Calu3 (cell line): ENCODE measurements at regions not wholly inside any gene's neighbourhood (a gene's known extent, or its start where the extent isn't known, plus 50 kb on each side); places are given as distances from the start of the nearest gene placed in this dataset.

Experiments
- BruUV-seq: library from RNA; stranded (reverse); fragments of 400-500 nt; replicated peaks from 2 replicates; lab custom pipeline; 2021; lab: Mats Ljungman, UMichigan
- CTCF ChIA-PET: fragments of 300-600 bp; sonication (Branson Sonifier 250); formaldehyde crosslinking; loops from one replicate; lab custom pipeline; 2022; ENCODE audit warnings: antibody characterized with exemption; lab: Charles Lee
- DNase-seq: peaks from one replicate; pipeline ENCODE4 v3.0.0; 2022
- H3K27ac Mint-ChIP-seq: one replicate; pipeline ENCODE4 v1.8.0; 2022; ENCODE audit warnings: mixed read lengths; ENCODE audit not compliant: unreplicated experiment
- H3K27me3 Mint-ChIP-seq: one replicate; pipeline ENCODE4 v1.8.0; 2022; ENCODE audit warnings: mixed read lengths; ENCODE audit not compliant: unreplicated experiment
- H3K36me3 Mint-ChIP-seq: one replicate; pipeline ENCODE4 v1.8.0; 2022; ENCODE audit warnings: mild to moderate bottlenecking, moderate library complexity, mixed read lengths; ENCODE audit not compliant: insufficient read depth, unreplicated experiment
- H3K4me1 Mint-ChIP-seq: one replicate; pipeline ENCODE4 v1.8.0; 2022; ENCODE audit warnings: mild to moderate bottlenecking, low read depth, mixed read lengths; ENCODE audit not compliant: unreplicated experiment
- H3K4me3 Mint-ChIP-seq: one replicate; pipeline ENCODE4 v1.8.0; 2022; ENCODE audit warnings: mild to moderate bottlenecking, low read depth, moderate library complexity, mixed read lengths; ENCODE audit not compliant: unreplicated experiment
- H3K9me3 Mint-ChIP-seq: one replicate; pipeline ENCODE4 v1.8.0; 2022; ENCODE audit warnings: low read depth, mixed read lengths; ENCODE audit not compliant: unreplicated experiment
- CTCF ChIP-seq: fragments of 200-600 bp; IDR thresholded peaks from one replicate; pipeline ENCODE4 v1.8.0; 2022; ENCODE audit warnings: antibody characterized with exemption; ENCODE audit not compliant: unreplicated experiment
- intact Hi-C: fragments of 100-400 bp; cut with micrococcal nuclease; formaldehyde crosslinking; loops from one replicate; pipeline ENCODE4 v1.10.0; 2022; ENCODE audit not compliant: unreplicated experiment

- DNase-seq: no peak
- Mint-ChIP-seq H3K27ac (peak overlapping the region; percentile 23), H3K36me3 (peaks cover 2% of the 10 kb centered on the region), H3K27me3 (no peaks in the 10 kb centered on the region), H3K4me1 (peaks cover 17% of the 10 kb centered on the region), H3K9me3 (no peaks in the 10 kb centered on the region), H3K4me3 (no peak overlapping the region)
- intact Hi-C loops: no loop called here
- CTCF ChIA-PET: interaction anchor here (1.0 kb wide), 1 partner anchor 163 kb away, joined by 4 read pairs; no protein-coding TSS in a partner anchor
- BruUV-seq: no TSS peak
- no peak for TF ChIP-seq CTCF
These were observed 188.2 kb upstream of the ANO3 start for GRCh38 chr11:26143566-26144290.

DNA sequence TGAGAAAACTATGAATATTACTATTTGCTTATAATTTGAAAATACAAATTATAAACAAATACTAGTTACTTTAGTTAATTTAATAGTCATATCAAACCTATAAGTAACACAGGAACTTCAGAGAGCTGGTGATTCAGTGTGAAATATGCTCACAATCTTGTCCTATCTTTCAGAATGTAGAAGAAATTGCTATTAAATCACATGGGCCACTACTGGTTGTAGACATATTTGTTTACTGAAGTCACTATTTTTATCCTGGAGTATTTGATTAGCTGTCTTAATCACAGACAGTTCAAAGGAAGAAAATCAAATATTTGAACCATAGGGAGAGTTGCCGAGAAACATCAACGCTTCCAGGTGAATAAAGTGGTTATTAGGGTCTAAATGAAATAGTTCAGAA, 187.6 kb upstream of the ANO3 start:
- no TSS peak for BruUV-seq
- CTCF ChIA-PET: no interaction called here
- no peaks in the 10 kb centered on the region for H3K9me3 Mint-ChIP-seq
- no peaks in the 10 kb centered on the region for H3K27me3 Mint-ChIP-seq
- peak overlapping the region; percentile 25 for H3K27ac Mint-ChIP-seq
- intact Hi-C loops: no loop called here
- TF ChIP-seq CTCF: no peak
- H3K36me3 Mint-ChIP-seq: peaks cover 4% of the 10 kb centered on the region
- peaks cover 17% of the 10 kb centered on the region for H3K4me1 Mint-ChIP-seq
- no peak overlapping the region for H3K4me3 Mint-ChIP-seq
- DNase-seq: no peak

DNA sequence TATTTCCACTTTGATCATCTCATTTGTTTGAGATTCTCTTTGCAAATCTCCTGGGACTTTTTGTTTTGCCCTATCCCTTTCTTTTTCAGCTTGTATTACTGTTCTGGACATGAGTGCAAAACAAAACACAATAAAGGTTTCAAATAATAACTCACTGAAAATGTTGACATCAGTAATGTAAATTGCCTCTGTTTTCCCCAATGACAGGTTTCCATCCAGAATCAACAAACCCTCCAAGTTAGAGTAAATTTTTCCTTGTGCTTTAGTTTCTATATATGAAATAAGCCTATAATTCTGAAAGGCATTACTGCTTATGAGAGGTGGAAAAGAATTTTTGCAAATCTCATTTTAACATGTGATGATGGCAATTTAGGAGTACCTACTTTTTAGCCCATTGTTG, 187.0 kb upstream of the ANO3 start:
- Mint-ChIP-seq H3K4me3 (no peak overlapping the region), H3K27me3 (no peaks in the 10 kb centered on the region), H3K36me3 (peaks cover 4% of the 10 kb centered on the region), H3K4me1 (peaks cover 17% of the 10 kb centered on the region), H3K9me3 (no peaks in the 10 kb centered on the region), H3K27ac (peak overlapping the region; percentile 25)
- CTCF ChIA-PET: no interaction called here
- no peak for TF ChIP-seq CTCF
- DNase-seq: no peak
- BruUV-seq: no TSS peak
- intact Hi-C loops: no loop called here

GRCh38 chr11:26149585-26149984, 182.3 kb upstream of the ANO3 start:
- no TSS peak for BruUV-seq
- H3K27me3 Mint-ChIP-seq: no peaks in the 10 kb centered on the region
- CTCF ChIA-PET: interaction anchor here (0.6 kb wide), 2 partner anchors 15 to 117 kb away, joined by 3 to 6 read pairs; no protein-coding TSS in a partner anchor
- H3K27ac Mint-ChIP-seq: no peak overlapping the region
- DNase-seq: no peak
- peaks cover 5% of the 10 kb centered on the region for H3K4me1 Mint-ChIP-seq
- no peaks in the 10 kb centered on the region for H3K9me3 Mint-ChIP-seq
- H3K4me3 Mint-ChIP-seq: no peak overlapping the region
- peaks cover 4% of the 10 kb centered on the region for H3K36me3 Mint-ChIP-seq
- intact Hi-C loops: no loop called here
- TF ChIP-seq CTCF: no peak
